ENCODE measurements at regions not wholly inside any gene's neighbourhood (a gene's known extent, or its start where the extent isn't known, plus 50 kb on each side); places are given as distances from the start of the nearest gene placed in this dataset.

- Mint-ChIP-seq H3K9me3 (peaks cover 0 to 7% (median 3%) of the 10 kb centered on the region in 7 donors), H3K36me3 (no peaks in the 10 kb centered on the region), H3K4me1 (no peaks in the 10 kb centered on the region), H3K27ac (no peak overlapping the region), H3K4me3 (no peak overlapping the region), H3K27me3 (ENCODE audit: low read depth in 3 of 3) (peaks cover under 1 to 10% (median 7%) of the 10 kb centered on the region in 3 donors)
- no peak overlapping the region for H3K27ac ChIP-seq (ENCODE audit: low read depth in 1 of 2, low read length in 2 of 2)
- no peak overlapping the region for H3K4me3 ChIP-seq (replicated peaks in 1 of 3; ENCODE audit: low read depth in 2 of 3, low read length in 3 of 3)
- H4K20me1 ChIP-seq (ENCODE audit: insufficient read depth, low read length): no peaks in the 10 kb centered on the region
- DNase-seq: no peak
- H3K9ac ChIP-seq (ENCODE audit: insufficient read depth, low read length, poor library complexity, severe bottlenecking): no peak overlapping the region
- 92% methylated on average over 2 of the region's 2 CpGs for WGBS (ENCODE audit: insufficient coverage)
- no peaks in the 10 kb centered on the region for H3K27me3 ChIP-seq (ENCODE audit: control insufficient read depth in 2 of 2, insufficient read depth in 2 of 2, low read length in 2 of 2)
- no peaks in the 10 kb centered on the region for H3K9me3 ChIP-seq (replicated peaks in 1 of 2; ENCODE audit: control insufficient read depth in 1 of 2, insufficient read depth in 1 of 2, low read length in 2 of 2)
- no peak for TF ChIP-seq CTCF (IDR thresholded peaks at IDR 0.05)
- H2AFZ ChIP-seq (ENCODE audit: insufficient read depth, low read depth, low read length, poor library complexity, severe bottlenecking): no peak overlapping the region
- no peaks in the 10 kb centered on the region for H3K79me2 ChIP-seq (ENCODE audit: insufficient read depth, low read length)
- H3K36me3 ChIP-seq (replicated peaks in 1 of 2; ENCODE audit: control insufficient read depth in 1 of 2, insufficient read depth in 2 of 2, low read length in 2 of 2): no peaks in the 10 kb centered on the region
- H3K4me1 ChIP-seq (ENCODE audit: control insufficient read depth in 1 of 2, insufficient read depth in 2 of 2, low read length in 2 of 2): no peaks in the 10 kb centered on the region
- intact Hi-C loops (cut with micrococcal nuclease): no loop called here
- H3K4me2 ChIP-seq (replicated peaks; ENCODE audit: extremely low read depth, low read length, poor library complexity, severe bottlenecking): no peak overlapping the region
Measured at GRCh38 chr22:35175392-35175791, 81.9 kb upstream of the HMGXB4 start.

- Histone ChIP-seq H3K79me2 (ENCODE audit: insufficient read depth, low read length) (no peaks in the 10 kb centered on the region), H3K27ac (ENCODE audit: low read depth in 1 of 2, low read length in 2 of 2) (no peak overlapping the region), H3K4me2 (replicated peaks; ENCODE audit: extremely low read depth, low read length, poor library complexity, severe bottlenecking) (no peak overlapping the region), H3K9me3 (replicated peaks in 1 of 2; ENCODE audit: control insufficient read depth in 1 of 2, insufficient read depth in 1 of 2, low read length in 2 of 2) (no peaks in the 10 kb centered on the region), H3K36me3 (replicated peaks in 1 of 2; ENCODE audit: control insufficient read depth in 1 of 2, insufficient read depth in 2 of 2, low read length in 2 of 2) (no peaks in the 10 kb centered on the region), H4K20me1 (ENCODE audit: insufficient read depth, low read length) (no peaks in the 10 kb centered on the region), H2AFZ (ENCODE audit: insufficient read depth, low read depth, low read length, poor library complexity, severe bottlenecking) (no peak overlapping the region), H3K9ac (ENCODE audit: insufficient read depth, low read length, poor library complexity, severe bottlenecking) (no peak overlapping the region), H3K27me3 (ENCODE audit: control insufficient read depth in 2 of 2, insufficient read depth in 2 of 2, low read length in 2 of 2) (no peaks in the 10 kb centered on the region), H3K4me1 (ENCODE audit: control insufficient read depth in 1 of 2, insufficient read depth in 2 of 2, low read length in 2 of 2) (no peaks in the 10 kb centered on the region), H3K4me3 (replicated peaks in 1 of 3; ENCODE audit: low read depth in 2 of 3, low read length in 3 of 3) (no peak overlapping the region)
- DNase-seq: no peak
- Mint-ChIP-seq H3K4me1 (no peaks in the 10 kb centered on the region), H3K36me3 (no peaks in the 10 kb centered on the region), H3K4me3 (no peak overlapping the region), H3K27ac (no peak overlapping the region), H3K9me3 (peaks cover 0 to 11% (median 5%) of the 10 kb centered on the region in 7 donors), H3K27me3 (ENCODE audit: low read depth in 3 of 3) (peaks cover 0 to 13% (median 3%) of the 10 kb centered on the region in 3 donors)
- no peak for TF ChIP-seq CTCF (IDR thresholded peaks at IDR 0.05)
- 74% methylated on average over 2 of the region's 2 CpGs for WGBS (ENCODE audit: insufficient coverage)
- intact Hi-C loops (cut with micrococcal nuclease): no loop called here
Measured at GRCh38 chr22:35177811-35178210, 79.5 kb upstream of the HMGXB4 start.
